ENCODE measurements at regions not wholly inside any gene's neighbourhood (a gene's known extent, or its start where the extent isn't known, plus 50 kb on each side); places are given as distances from the start of the nearest gene placed in this dataset.

- Histone ChIP-seq H3K9me3 (no peaks in the 10 kb centered on the region), H3K4me3 (no peak overlapping the region), H3K36me3 (ENCODE audit: low read depth) (no peaks in the 10 kb centered on the region), H3K4me1 (ENCODE audit: low read depth) (no peaks in the 10 kb centered on the region)
- no peak for ATAC-seq
- no peak for TF ChIP-seq CTCF (IDR thresholded peaks at IDR 0.05)
- no peak for DNase-seq
- intact Hi-C loops (cut with DNase I, micrococcal nuclease), result no loop called here
Measured at GRCh38 chr7:42758124-42758523, 153.7 kb downstream of the C7orf25 start.

- DNase-seq, result no peak
- no peaks in the 10 kb centered on the region for H3K9me3 ChIP-seq
Measured at GRCh38 chr7:42756841-42757240, 155.0 kb downstream of the C7orf25 start.

GRCh38 chr7:42753811-42754363, 158.0 kb downstream of the C7orf25 start:
- Histone ChIP-seq H3K4me3 (no peak overlapping the region), H3K36me3 (ENCODE audit: low read depth) (no peaks in the 10 kb centered on the region), H3K9me3 (no peaks in the 10 kb centered on the region), H3K4me1 (ENCODE audit: low read depth) (no peaks in the 10 kb centered on the region)
- no peak for TF ChIP-seq CTCF (IDR thresholded peaks at IDR 0.05)
- ATAC-seq (no peak), DNase-seq (no peak)
- intact Hi-C loops (cut with DNase I, micrococcal nuclease), result no loop called here

More at GRCh38 chr7:42756841-42757240, 155.0 kb downstream of the C7orf25 start:
- Histone ChIP-seq H3K4me1 (ENCODE audit: low read depth) (no peaks in the 10 kb centered on the region), H3K4me3 (no peak overlapping the region), H3K36me3 (ENCODE audit: low read depth) (no peaks in the 10 kb centered on the region)
- ATAC-seq, result no peak
- intact Hi-C loops (cut with DNase I, micrococcal nuclease), result no loop called here
- no peak for TF ChIP-seq CTCF (IDR thresholded peaks at IDR 0.05)

GRCh38 chr7:42753367-42753766, 158.5 kb downstream of the C7orf25 start:
- TF ChIP-seq CTCF (IDR thresholded peaks at IDR 0.05), result no peak
- H3K36me3 ChIP-seq (ENCODE audit: low read depth), result no peaks in the 10 kb centered on the region
- H3K9me3 ChIP-seq, result no peaks in the 10 kb centered on the region
- DNase-seq (no peak), ATAC-seq (no peak)
- intact Hi-C loops (cut with DNase I, micrococcal nuclease), result no loop called here
- H3K4me1 ChIP-seq (ENCODE audit: low read depth), result no peaks in the 10 kb centered on the region
- no peak overlapping the region for H3K4me3 ChIP-seq

- no peak for TF ChIP-seq CTCF (IDR thresholded peaks at IDR 0.05)
- Histone ChIP-seq H3K4me1 (ENCODE audit: low read depth) (no peaks in the 10 kb centered on the region), H3K9me3 (no peaks in the 10 kb centered on the region), H3K36me3 (ENCODE audit: low read depth) (no peaks in the 10 kb centered on the region), H3K4me3 (no peak overlapping the region)
- ATAC-seq (no peak), DNase-seq (no peak)
- intact Hi-C loops (cut with DNase I, micrococcal nuclease), result no loop called here
Measured at GRCh38 chr7:42750172-42750571, 161.7 kb downstream of the C7orf25 start.

GRCh38 chr7:42747044-42747443, 164.8 kb downstream of the C7orf25 start:
- ATAC-seq (no peak), DNase-seq (no peak)
- H3K4me1 ChIP-seq (ENCODE audit: low read depth), result no peaks in the 10 kb centered on the region
- TF ChIP-seq CTCF (IDR thresholded peaks at IDR 0.05), result no peak
- intact Hi-C loops (cut with DNase I, micrococcal nuclease), result no loop called here
- no peaks in the 10 kb centered on the region for H3K9me3 ChIP-seq
- H3K36me3 ChIP-seq (ENCODE audit: low read depth), result no peaks in the 10 kb centered on the region
- no peak overlapping the region for H3K4me3 ChIP-seq

Measured in mucosa of descending colon (tissue), 3 donors.